ENCODE measurements at regions not wholly inside any gene's neighbourhood (a gene's known extent, or its start where the extent isn't known, plus 50 kb on each side); places are given as distances from the start of the nearest gene placed in this dataset.
"Not testable (repeated sequence)": the region's sequence is repeated elsewhere in the genome, so short reads cannot be mapped to it uniquely, and the experiment has no call there.

DNA sequence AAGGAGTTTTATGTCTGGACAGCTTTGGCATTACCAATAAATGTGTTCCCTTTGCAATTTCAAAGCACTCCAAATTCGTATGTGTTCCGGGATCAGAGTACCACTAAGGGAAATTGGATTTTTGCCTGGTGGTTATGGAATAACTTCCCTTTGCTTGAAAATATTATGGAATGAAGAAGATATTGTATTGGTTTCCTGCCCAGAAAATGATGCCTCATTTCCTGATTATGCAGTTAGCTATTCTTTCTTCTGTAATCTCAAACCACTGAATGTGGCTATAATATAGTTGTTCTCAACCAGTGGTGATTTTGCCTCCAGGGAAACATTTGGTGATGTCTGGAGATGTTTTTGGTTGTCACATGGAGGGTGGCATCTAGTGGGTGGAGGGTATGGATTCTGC is 142.9 kb downstream of the PCDH7 start:
- in situ Hi-C loops (cut with MboI; ENCODE audit: low pct_unique_long_range_greater_than_20kb in 2 of 9, low sequenced_read_pairs in 9 of 9, unreplicated experiment in 9 of 9), result no loop called here
- peaks cover 0 to 12% of the 10 kb centered on the region in 2 donors for H3K4me1 ChIP-seq (replicated peaks in 1 of 2)
- no peak for ATAC-seq (replicated peaks in 6 of 8)
- no peak overlapping the region for H3K27ac ChIP-seq
- 0 to 100% (median 83%) methylated on average over 2 of the region's 2 CpGs; no CpG with 5 or more reads in 2 of the 10 experiments for WGBS, 10 experiments
- H3K4me3 ChIP-seq, result no peak overlapping the region

DNA sequence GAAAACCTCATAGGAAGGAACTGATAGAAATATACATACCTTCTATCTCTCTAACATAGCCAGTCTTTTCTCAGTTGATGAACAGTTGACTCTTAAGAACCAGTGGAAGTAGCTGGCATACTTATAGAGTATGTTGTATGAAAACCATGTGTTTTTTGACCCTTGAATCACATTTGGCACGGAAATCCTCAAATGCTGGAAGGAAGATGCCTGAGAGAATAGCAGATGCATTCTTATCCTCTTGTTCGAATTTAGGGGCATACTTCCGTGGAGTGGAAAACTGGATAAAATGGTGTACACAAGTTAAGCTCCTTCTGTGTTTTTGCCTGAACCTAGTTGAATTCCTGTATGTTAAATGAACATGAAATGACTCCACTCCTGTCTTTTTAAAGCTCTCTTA is 145.5 kb downstream of the PCDH7 start:
- no peak for ATAC-seq (replicated peaks in 6 of 8)
- H3K27ac ChIP-seq, result no peak overlapping the region
- WGBS, 10 experiments, result 4 to 100% (median 79%) methylated on average over 1 to 3 of the region's 3 CpGs; no CpG with 5 or more reads in 1 of the 10 experiments
- H3K4me1 ChIP-seq (replicated peaks in 1 of 2), result peaks cover 0 to 10% of the 10 kb centered on the region in 2 donors
- in situ Hi-C loops (cut with MboI; ENCODE audit: low pct_unique_long_range_greater_than_20kb in 2 of 9, low sequenced_read_pairs in 9 of 9, unreplicated experiment in 9 of 9), result no loop called here
- no peak overlapping the region for H3K4me3 ChIP-seq

DNA sequence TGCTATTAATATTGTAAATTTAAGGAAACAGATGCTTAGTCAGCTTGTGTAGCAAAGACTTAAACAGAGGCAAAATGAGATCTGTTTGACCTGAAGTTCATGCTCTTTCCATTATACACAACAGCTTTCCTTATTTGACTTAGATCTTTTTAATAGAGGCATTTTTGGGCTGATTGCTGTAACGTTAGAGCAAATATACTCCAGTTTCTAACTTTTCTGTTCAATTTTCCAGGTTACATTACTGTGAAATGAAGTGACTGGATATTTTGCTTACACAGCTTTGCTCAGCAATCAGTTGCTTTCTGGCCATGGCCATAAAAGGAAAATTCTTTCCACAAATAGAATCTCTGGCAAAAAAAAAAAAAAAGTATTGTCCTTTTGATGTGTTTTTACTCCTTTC is 146.2 kb downstream of the PCDH7 start:
- peaks cover 0 to 4% of the 10 kb centered on the region in 2 donors for H3K4me1 ChIP-seq (replicated peaks in 1 of 2)
- no peak overlapping the region for H3K4me3 ChIP-seq
- H3K27ac ChIP-seq, result no peak overlapping the region
- in situ Hi-C loops (cut with MboI; ENCODE audit: low pct_unique_long_range_greater_than_20kb in 2 of 9, low sequenced_read_pairs in 9 of 9, unreplicated experiment in 9 of 9), result no loop called here
- ATAC-seq (replicated peaks in 6 of 8), result no peak
- 0 to 100% (median 57%) methylated on average over 1 of the region's 1 CpG; no CpG with 5 or more reads in 1 of the 10 experiments for WGBS, 10 experiments

DNA sequence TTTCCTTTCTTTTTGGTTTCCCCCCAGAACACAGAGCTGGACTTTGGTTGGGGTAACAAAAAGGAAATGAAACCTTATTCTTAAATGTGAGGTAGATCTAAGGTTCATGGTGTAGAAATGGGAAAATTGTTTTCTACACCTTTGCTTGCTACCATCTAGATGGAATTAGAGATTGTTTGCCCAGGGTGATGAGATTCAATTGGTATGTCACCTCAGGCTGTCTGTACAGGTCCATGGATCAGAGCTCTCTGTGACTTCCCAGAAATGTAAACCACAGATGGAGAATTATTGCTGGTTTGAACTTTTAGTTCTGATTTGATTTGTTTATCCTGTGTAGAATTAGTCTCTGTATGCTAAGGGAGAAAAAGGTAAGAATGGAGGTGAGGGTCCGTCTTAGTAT is 146.7 kb downstream of the PCDH7 start:
- no peak overlapping the region for H3K4me3 ChIP-seq
- no peak overlapping the region for H3K27ac ChIP-seq
- in situ Hi-C loops (cut with MboI; ENCODE audit: low pct_unique_long_range_greater_than_20kb in 2 of 9, low sequenced_read_pairs in 9 of 9, unreplicated experiment in 9 of 9), result no loop called here
- peak in 2 of 8 experiments; percentile 16 to 36 for ATAC-seq (replicated peaks in 6 of 8)
- H3K4me1 ChIP-seq (replicated peaks in 1 of 2), result peaks cover 0 to 4% of the 10 kb centered on the region in 2 donors
- 13 to 100% (median 89%) methylated on average over 1 of the region's 1 CpG; no CpG with 5 or more reads in 1 of the 10 experiments for WGBS, 10 experiments

DNA sequence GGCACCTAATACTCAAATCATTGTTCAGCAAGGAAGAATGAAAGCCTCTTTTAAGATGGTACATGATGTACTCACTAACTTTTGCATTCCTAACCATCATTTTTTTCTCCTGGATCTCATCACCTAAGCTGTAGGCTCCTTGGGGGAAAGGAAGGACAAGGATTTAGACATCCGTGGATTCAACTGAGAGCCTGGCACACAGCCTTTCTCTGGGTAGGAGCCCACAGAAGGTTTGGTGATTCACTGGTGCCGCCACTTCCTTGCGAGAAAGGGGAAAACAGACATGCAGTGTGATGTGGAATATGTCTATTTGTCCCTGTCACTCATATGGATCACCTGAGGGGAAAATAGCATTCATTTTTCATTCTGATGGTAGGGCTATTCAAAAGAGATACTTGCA is 147.3 kb downstream of the PCDH7 start:
- WGBS, 10 experiments, result 40 to 100% (median 85%) methylated on average over 1 to 3 of the region's 3 CpGs; no CpG with 5 or more reads in 3 of the 10 experiments
- ATAC-seq (replicated peaks in 6 of 8), result no peak
- in situ Hi-C loops (cut with MboI; ENCODE audit: low pct_unique_long_range_greater_than_20kb in 2 of 9, low sequenced_read_pairs in 9 of 9, unreplicated experiment in 9 of 9), result no loop called here
- Histone ChIP-seq H3K4me1 (replicated peaks in 1 of 2) (peaks cover 0 to 4% of the 10 kb centered on the region in 2 donors), H3K27ac (no peak overlapping the region), H3K4me3 (no peak overlapping the region)

DNA sequence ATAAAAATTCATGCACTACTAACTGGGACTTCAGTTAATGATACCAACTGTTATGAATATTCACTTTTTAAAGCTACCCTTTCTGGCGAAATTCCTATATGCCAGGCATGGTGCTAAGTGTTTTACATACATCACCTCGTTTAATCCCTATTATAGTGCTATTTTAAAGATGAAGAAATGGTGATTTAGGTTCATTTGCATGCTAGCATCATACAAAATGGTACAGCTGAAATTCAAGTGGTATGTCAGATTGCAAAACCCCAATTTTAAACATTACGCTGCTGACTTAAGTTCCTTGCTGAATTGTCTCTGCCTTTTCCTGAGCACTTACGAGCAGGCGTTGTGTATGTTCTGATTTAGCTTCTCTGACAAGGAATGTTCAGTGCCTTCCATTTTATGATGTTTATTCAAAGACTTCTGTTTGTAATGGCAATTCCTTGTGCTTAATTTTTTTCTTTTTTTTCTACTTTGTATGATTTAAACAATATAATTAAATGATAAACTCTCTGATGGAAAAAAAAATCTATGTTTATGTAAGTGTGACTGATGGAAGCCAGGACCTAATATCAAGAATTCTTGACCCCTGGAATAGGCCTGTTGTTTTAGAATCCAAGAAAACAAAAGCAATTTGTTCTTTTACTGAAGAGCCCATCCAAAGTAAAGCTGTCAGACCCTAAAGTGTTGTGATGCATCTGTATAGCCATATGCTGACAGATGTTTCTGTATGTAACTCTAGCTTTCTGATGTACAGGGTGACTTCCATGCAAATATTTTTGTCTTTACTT is 148.1 kb downstream of the PCDH7 start:
- H3K4me1 ChIP-seq (replicated peaks in 1 of 2), result peaks cover 0 to under 1% of the 10 kb centered on the region in 2 donors
- in situ Hi-C loops (cut with MboI; ENCODE audit: low pct_unique_long_range_greater_than_20kb in 2 of 9, low sequenced_read_pairs in 9 of 9, unreplicated experiment in 9 of 9), result no loop called here
- H3K4me3 ChIP-seq, result no peak overlapping the region
- ATAC-seq (replicated peaks in 6 of 8), result no peak
- no peak overlapping the region for H3K27ac ChIP-seq
- WGBS, 10 experiments, result 12 to 94% (median 75%) methylated on average over 3 to 5 of the region's 5 CpGs; no CpG with 5 or more reads in 1 of the 10 experiments

DNA sequence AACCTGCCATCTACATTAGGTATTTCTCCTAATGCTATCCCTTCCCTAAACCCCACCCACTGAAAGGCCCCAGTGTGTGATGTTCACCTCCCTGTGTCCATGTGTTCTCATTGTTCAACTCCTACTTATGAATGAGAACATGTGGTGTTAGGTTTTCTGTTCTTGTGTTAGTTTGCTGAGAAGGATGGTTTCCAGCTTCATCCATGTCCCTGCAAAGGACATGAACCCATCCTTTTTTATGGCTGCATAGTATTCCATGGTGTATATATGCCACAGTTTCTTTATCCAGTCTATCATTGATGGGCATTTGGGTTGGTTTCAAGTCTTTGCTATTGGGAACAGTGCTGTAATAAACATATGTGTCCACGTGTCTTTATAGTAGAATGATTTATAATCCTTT is 149.2 kb downstream of the PCDH7 start:
- H3K27ac ChIP-seq; in situ Hi-C loops (cut with MboI; ENCODE audit: low pct_unique_long_range_greater_than_20kb in 2 of 9, low sequenced_read_pairs in 9 of 9, unreplicated experiment in 9 of 9); H3K4me1 ChIP-seq (replicated peaks in 1 of 2); H3K4me3 ChIP-seq; ATAC-seq (replicated peaks in 6 of 8): not testable (repeated sequence)
- WGBS, 10 experiments, result 0 to 100% (median 100%) methylated on average over 1 of the region's 1 CpG; no CpG with 5 or more reads in 1 of the 10 experiments

DNA sequence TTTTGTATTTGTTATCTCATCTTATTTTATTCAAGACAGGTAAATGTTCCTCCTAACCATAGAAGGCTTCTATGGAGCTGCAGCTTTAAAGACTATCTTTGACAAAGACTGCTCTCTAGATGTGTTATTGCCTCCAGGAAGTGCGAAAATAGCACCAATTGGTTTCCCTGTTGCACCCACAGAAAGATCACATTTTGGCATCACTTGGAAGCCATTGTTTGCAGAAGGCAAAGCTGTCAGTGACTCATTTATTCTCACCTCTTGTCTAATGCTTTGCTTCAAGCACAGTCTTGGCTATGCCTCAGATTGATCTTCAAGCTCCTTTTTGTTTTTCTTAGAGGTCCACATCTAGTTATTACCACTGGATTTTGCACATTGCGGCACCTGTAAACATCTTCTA is 150.3 kb downstream of the PCDH7 start:
- ATAC-seq (replicated peaks in 6 of 8), result peak in 1 of 8 experiments; percentile 44
- in situ Hi-C loops (cut with MboI; ENCODE audit: low pct_unique_long_range_greater_than_20kb in 2 of 9, low sequenced_read_pairs in 9 of 9, unreplicated experiment in 9 of 9), result no loop called here
- Histone ChIP-seq H3K4me3 (no peak overlapping the region), H3K4me1 (replicated peaks in 1 of 2) (peaks cover 0 to 3% of the 10 kb centered on the region in 2 donors), H3K27ac (no peak overlapping the region)
- 15 to 100% (median 93%) methylated on average over 1 to 2 of the region's 2 CpGs; no CpG with 5 or more reads in 1 of the 10 experiments for WGBS, 10 experiments

DNA sequence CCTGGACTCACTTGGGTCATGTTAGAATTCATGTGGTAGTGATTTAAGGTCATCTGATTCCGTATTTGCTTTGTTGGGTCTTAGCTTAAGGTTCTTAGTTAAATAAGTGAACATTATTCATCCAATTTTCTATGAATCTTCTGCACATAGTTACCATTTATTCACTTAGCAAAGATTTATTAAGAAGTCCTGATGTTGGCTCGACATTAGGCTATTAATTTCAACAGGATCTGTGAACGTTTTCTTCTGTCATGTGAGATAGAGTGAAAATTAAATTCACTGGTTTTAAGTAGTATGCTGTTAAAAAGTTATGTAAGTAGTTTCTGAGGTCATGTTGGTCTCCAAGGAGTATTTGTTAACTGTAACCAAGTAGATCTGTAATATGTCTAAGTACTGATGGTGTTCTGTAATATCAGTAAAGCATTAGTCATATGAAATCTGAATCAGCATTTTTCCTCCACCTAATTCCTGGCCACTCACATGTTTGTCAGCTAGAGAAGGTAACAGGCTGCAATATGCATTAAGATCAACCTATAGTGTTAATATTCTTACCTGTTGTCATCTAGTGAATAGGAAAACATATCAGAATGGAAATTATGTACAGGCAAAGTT is 155.6 kb downstream of the PCDH7 start:
- Histone ChIP-seq H3K4me3 (no peak overlapping the region), H3K4me1 (replicated peaks in 1 of 2) (peaks cover 0 to 5% of the 10 kb centered on the region in 2 donors), H3K27ac (no peak overlapping the region)
- in situ Hi-C loops (cut with MboI; ENCODE audit: low pct_unique_long_range_greater_than_20kb in 2 of 9, low sequenced_read_pairs in 9 of 9, unreplicated experiment in 9 of 9), result no loop called here
- ATAC-seq (replicated peaks in 6 of 8), result peak in 5 of 8 experiments; percentile 24 to 82 (median 57)
- 0 to 83% (median 54%) methylated on average over 1 to 3 of the region's 3 CpGs; no CpG with 5 or more reads in 2 of the 10 experiments for WGBS, 10 experiments

DNA sequence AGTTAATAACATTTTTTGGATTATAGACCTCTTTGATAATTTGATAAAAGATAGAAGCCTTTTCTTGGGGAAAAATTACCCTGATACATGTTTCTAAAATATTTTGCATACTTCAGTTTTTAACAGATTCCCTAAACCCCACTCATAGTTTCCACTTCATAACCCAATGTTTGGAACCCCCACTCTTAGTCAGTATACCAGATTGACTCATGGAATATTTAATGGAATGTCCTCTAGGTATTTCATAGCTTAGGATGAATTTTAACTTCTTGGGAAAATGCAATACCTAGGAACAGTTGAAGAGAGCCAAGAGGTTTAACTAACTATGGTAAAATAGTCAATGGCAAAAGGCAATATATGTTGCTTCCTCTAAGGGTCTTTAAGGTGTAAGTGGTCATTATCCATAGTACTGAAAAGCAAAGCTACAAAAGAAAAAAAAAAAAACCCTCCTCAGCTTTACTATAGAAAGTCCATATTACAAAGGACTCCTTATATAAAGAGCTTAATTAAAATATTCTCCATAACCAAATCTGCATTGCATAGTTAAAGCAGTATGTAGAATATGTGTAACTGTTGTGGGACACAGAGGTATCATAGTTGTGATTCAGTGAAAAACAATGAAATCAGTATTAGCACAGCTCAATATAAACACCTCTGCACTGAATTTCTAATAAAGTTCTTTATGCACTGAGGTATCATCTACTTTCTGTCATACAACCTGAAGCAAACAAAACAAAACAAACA is 159.9 kb downstream of the PCDH7 start:
- Histone ChIP-seq H3K27ac (no peak overlapping the region), H3K4me1 (replicated peaks in 1 of 2) (peaks cover 8 to 13% of the 10 kb centered on the region in 2 donors), H3K4me3 (no peak overlapping the region)
- in situ Hi-C loops (cut with MboI; ENCODE audit: low pct_unique_long_range_greater_than_20kb in 2 of 9, low sequenced_read_pairs in 9 of 9, unreplicated experiment in 9 of 9), result no loop called here
- ATAC-seq (replicated peaks in 6 of 8), result peak in 2 of 8 experiments; percentile 34 to 93

DNA sequence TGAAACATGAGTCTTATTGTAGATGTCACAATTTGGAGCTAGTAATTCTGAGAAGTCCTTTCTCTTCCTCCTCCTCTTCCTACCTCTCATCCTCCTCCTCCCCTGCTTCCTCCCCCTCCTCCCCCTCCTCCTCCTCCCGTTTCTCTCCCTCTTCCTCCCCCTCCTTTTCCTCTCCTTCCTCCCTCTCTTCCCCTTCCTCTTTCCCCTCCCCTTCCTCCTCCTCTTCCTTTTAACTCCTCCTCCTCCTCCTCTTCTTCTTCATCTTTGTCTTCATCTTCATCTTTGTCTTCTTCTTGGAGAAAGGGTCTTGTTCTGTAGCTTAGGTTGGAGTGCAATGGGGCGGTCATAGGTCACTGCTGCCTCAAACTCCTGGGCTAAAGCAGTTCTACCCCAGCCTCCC is 161.8 kb downstream of the PCDH7 start:
- in situ Hi-C loops (cut with MboI; ENCODE audit: low pct_unique_long_range_greater_than_20kb in 2 of 9, low sequenced_read_pairs in 9 of 9, unreplicated experiment in 9 of 9), result no loop called here
- ATAC-seq (replicated peaks in 6 of 8), result no peak
- 57 to 100% methylated on average over 1 of the region's 2 CpGs; no CpG with 5 or more reads in 8 of the 10 experiments for WGBS, 10 experiments
- Histone ChIP-seq H3K4me3 (no peak overlapping the region), H3K4me1 (replicated peaks in 1 of 2) (peaks cover 8 to 10% of the 10 kb centered on the region in 2 donors), H3K27ac (no peak overlapping the region)

DNA sequence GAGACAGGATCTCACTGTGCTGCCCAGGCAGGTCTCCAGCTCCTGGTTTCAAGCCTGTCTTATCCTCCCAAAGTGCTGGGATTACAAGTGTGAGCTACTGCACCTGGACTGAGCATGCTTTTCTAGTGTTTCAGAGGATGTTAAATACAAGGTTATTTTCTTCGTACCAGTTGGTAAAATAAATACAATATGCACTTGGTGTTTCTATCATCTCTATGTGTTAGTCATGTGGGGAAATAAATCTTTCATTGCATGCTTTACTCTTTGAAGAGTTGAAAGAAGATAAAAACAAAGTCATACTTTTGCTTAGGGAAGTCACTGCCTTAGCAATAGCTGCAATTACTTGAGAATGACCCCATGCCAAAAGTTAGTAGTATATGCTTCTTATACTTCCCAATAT is 162.3 kb downstream of the PCDH7 start:
- Histone ChIP-seq H3K4me1 (replicated peaks in 1 of 2) (peaks cover 8 to 10% of the 10 kb centered on the region in 2 donors), H3K27ac (no peak overlapping the region), H3K4me3 (no peak overlapping the region)
- in situ Hi-C loops (cut with MboI; ENCODE audit: low pct_unique_long_range_greater_than_20kb in 2 of 9, low sequenced_read_pairs in 9 of 9, unreplicated experiment in 9 of 9), result no loop called here
- WGBS, 10 experiments, result 83 to 100% (median 100%) methylated on average over 1 of the region's 1 CpG; no CpG with 5 or more reads in 5 of the 10 experiments
- ATAC-seq (replicated peaks in 6 of 8), result no peak
